Peyer's patch (tissue), 4 donors: ENCODE measurements at regions not wholly inside any gene's neighbourhood (a gene's known extent, or its start where the extent isn't known, plus 50 kb on each side); places are given as distances from the start of the nearest gene placed in this dataset.

Experiments used
- CTCF ChIP-seq, 6 experiments: fragments of 450-650 bp in 4 of 6; fragments of 200-600 bp in 2 of 6; sonication (generic) in 1 of 6; IDR thresholded peaks; one replicate each; pipeline ENCODE4 v1.5.1; 2017 to 2019; ENCODE audit warnings: antibody characterized with exemption in 6 of 6, mild to moderate bottlenecking in 3 of 6, moderate library complexity in 1 of 6
- POLR2A ChIP-seq, 2 donors: fragments of 450-650 bp; IDR thresholded peaks; one replicate each; pipeline ENCODE4 v1.5.1; 2017; ENCODE audit warnings: antibody characterized with exemption in 2 of 2, mild to moderate bottlenecking in 2 of 2, moderate library complexity in 2 of 2

GRCh38 chr5:109959652-109960051 is 269.9 kb downstream of the MAN2A1 start:
- TF ChIP-seq CTCF (IDR thresholded peaks at IDR 0.05) = no peak
- no peak for TF ChIP-seq POLR2A (IDR thresholded peaks at IDR 0.05)
